HCT116 (cell line): ENCODE measurements at regions not wholly inside any gene's neighbourhood (a gene's known extent, or its start where the extent isn't known, plus 50 kb on each side); places are given as distances from the start of the nearest gene placed in this dataset.

Source experiments
- ATAC-seq: fragments of 200-7000 bp; cut with Tn5 transposase; 2 replicates; pipeline ENCODE4 v1.9.1; 2020; ENCODE audit warnings: mild to moderate bottlenecking, moderate library complexity
- BruUV-seq: library from RNA; stranded (reverse); fragments of 400-500 nt; replicated peaks from 2 replicates; lab custom pipeline; 2021; lab: Mats Ljungman, UMichigan
- CTCF ChIA-PET: fragments of 300-600 bp; sonication (Branson Sonifier 250); formaldehyde crosslinking; loops from one replicate; lab custom pipeline; 2021; ENCODE audit warnings: antibody characterized with exemption; lab: Charles Lee
- POLR2A ChIA-PET: fragments of 300-600, 350-600 bp; sonication (Branson Sonifier 250); formaldehyde crosslinking; loops from one replicate; lab custom pipeline; 2021; ENCODE audit warnings: antibody characterized with exemption; lab: Charles Lee
- RAD21 ChIA-PET, 2 experiments: fragments of 300-600 bp; sonication (Branson Sonifier 250); formaldehyde crosslinking; loops; one replicate each; lab custom pipeline; 2023; ENCODE audit warnings: low total read pairs in 2 of 2; ENCODE audit not compliant: uncharacterized antibody in 2 of 2, unreplicated experiment in 2 of 2, low non-redundant PET in 1 of 2; lab: Charles Lee
- DNase-seq: peaks from one replicate; pipeline ENCODE4 v3.0.0-alpha.2; 2010; ENCODE audit warnings: low read depth, low spot score
- H2AFZ ChIP-seq: fragments of 200-600 bp; shearing (Covaris generic), sonication (generic); 2 replicates; pipeline ENCODE4 v1.6.1; 2017; ENCODE audit warnings: low read depth, mixed run types, mixed read lengths, antibody characterized with exemption, low read length; ENCODE audit not compliant: poor library complexity, severe bottlenecking
- H3K27ac ChIP-seq: 2 replicates; pipeline ENCODE4 v1.5.1; 2012; ENCODE audit warnings: low read depth, low read length
- H3K27me3 ChIP-seq: fragments of 200-600 bp; sonication (generic); 2 replicates; pipeline ENCODE4 v1.6.1; 2016; ENCODE audit warnings: mixed run types, low read length, mixed read lengths; ENCODE audit not compliant: insufficient read depth
- H3K36me3 ChIP-seq, 2 experiments: fragments of 200-500 bp in 1 of 2; fragments of 200-600 bp in 1 of 2; sonication (Bioruptor generic) in 1 of 2; sonication (generic) in 1 of 2; 2 replicates each; pipeline versions ENCODE4 v1.5.1 to v1.6.1; 2014 to 2016; ENCODE audit warnings: low read length in 2 of 2, inconsistent platforms in 1 of 2, mixed read lengths in 1 of 2, mixed run types in 1 of 2; ENCODE audit not compliant: insufficient read depth in 2 of 2, control insufficient read depth in 1 of 2
- H3K4me1 ChIP-seq, 2 experiments: fragments of 200-600 bp in 1 of 2; sonication (generic) in 1 of 2; 2 replicates each; pipeline versions ENCODE4 v1.5.1 to v1.6.1; 2012 to 2017; ENCODE audit warnings: low read length in 2 of 2, inconsistent platforms in 1 of 2, mild to moderate bottlenecking in 1 of 2, mixed read lengths in 1 of 2, mixed run types in 1 of 2, moderate library complexity in 1 of 2; ENCODE audit not compliant: insufficient read depth in 2 of 2, control insufficient read depth in 1 of 2
- H3K4me2 ChIP-seq: fragments of 200-600 bp; sonication (generic); 2 replicates; pipeline ENCODE4 v1.6.1; 2017; ENCODE audit warnings: mixed run types, low read length, mixed read lengths
- H3K4me3 ChIP-seq, 2 experiments: fragments of 200-600 bp in 1 of 2; sonication (generic) in 1 of 2; replicated peaks in 1 of 2; 2 replicates each; pipeline ENCODE4 v1.5.1; 2011 to 2016; ENCODE audit warnings: low read length in 2 of 2, control low read depth in 1 of 2, low read depth in 1 of 2, mild to moderate bottlenecking in 1 of 2, mixed read lengths in 1 of 2, mixed run types in 1 of 2
- H3K79me2 ChIP-seq: fragments of 200-600 bp; sonication (generic); 2 replicates; pipeline ENCODE4 v1.6.1; 2017; ENCODE audit warnings: mild to moderate bottlenecking, mixed run types, low read length, moderate library complexity, mixed read lengths; ENCODE audit not compliant: insufficient read depth
- H3K9ac ChIP-seq: fragments of 200-600 bp; sonication (generic); 2 replicates; pipeline ENCODE4 v1.6.1; 2016; ENCODE audit warnings: low read length, mixed read lengths
- H3K9me2 ChIP-seq: fragments of 200-600 bp; sonication (generic), shearing (Covaris generic); 2 replicates; pipeline ENCODE4 v1.6.1; 2017; ENCODE audit warnings: mixed run types, mild to moderate bottlenecking, moderate library complexity; ENCODE audit not compliant: insufficient read depth
- H3K9me3 ChIP-seq, 2 experiments: fragments of 200-500 bp in 1 of 2; fragments of 200-600 bp in 1 of 2; sonication (Bioruptor generic) in 1 of 2; sonication (generic) in 1 of 2; 2 replicates each; pipeline ENCODE4 v1.6.1; 2014 to 2017; ENCODE audit warnings: low read length in 2 of 2, mixed read lengths in 2 of 2, inconsistent platforms in 1 of 2, low read depth in 1 of 2, mild to moderate bottlenecking in 1 of 2, mixed run types in 1 of 2, moderate library complexity in 1 of 2; ENCODE audit not compliant: control insufficient read depth in 1 of 2, insufficient read depth in 1 of 2
- H4K20me1 ChIP-seq: fragments of 200-600 bp; sonication (generic), shearing (Covaris generic); 2 replicates; pipeline ENCODE4 v1.6.1; 2017; ENCODE audit warnings: mixed run types, mild to moderate bottlenecking, moderate library complexity; ENCODE audit not compliant: insufficient read depth
- ATF3 ChIP-seq: IDR thresholded peaks from 2 replicates; pipeline ENCODE4 v1.6.1; 2012
- EZH2phosphoT487 ChIP-seq: fragments of 200-600 bp; IDR thresholded peaks from 2 replicates; pipeline ENCODE4 v1.6.1; 2018; ENCODE audit warnings: antibody characterized with exemption, borderline replicate concordance
- FOSL1 ChIP-seq: IDR thresholded peaks from 2 replicates; pipeline ENCODE4 v1.6.1; 2012; ENCODE audit warnings: low read depth
- RAD21 ChIP-seq: IDR thresholded peaks from 2 replicates; pipeline ENCODE4 v1.6.1; 2012; ENCODE audit warnings: low read depth, mild to moderate bottlenecking
- SP1 ChIP-seq: IDR thresholded peaks from 2 replicates; pipeline ENCODE4 v1.6.1; 2012; ENCODE audit warnings: low read depth
- SRF ChIP-seq: IDR thresholded peaks from 2 replicates; pipeline ENCODE4 v1.6.1; 2012; ENCODE audit warnings: low read depth
- YY1 ChIP-seq: IDR thresholded peaks from 2 replicates; pipeline ENCODE4 v1.6.1; 2011; ENCODE audit warnings: low read length, low read depth, moderate library complexity, mild to moderate bottlenecking; ENCODE audit not compliant: insufficient replicate concordance; ENCODE audit errors: extremely low read depth
- ZBTB33 ChIP-seq: IDR thresholded peaks from 2 replicates; pipeline ENCODE4 v1.6.1; 2011; ENCODE audit warnings: mild to moderate bottlenecking, low read length, moderate library complexity; ENCODE audit not compliant: insufficient replicate concordance; ENCODE audit errors: extremely low read depth
- intact Hi-C: fragments of 100-400 bp; cut with micrococcal nuclease; formaldehyde crosslinking; loops from 2 replicates; pipeline ENCODE4 v1.10.0; 2022
- TF ChIP-seq, protein P1 (sequence below): IDR thresholded peaks from 2 replicates; pipeline ENCODE4 v1.6.1; 2012

GRCh38 chr2:106004851-106005250, 189.2 kb downstream of the UXS1 start:
- POLR2A ChIA-PET = no interaction called here

More at GRCh38 chr2:106004851-106005250, 189.2 kb downstream of the UXS1 start:
- no TSS peak for BruUV-seq
- Histone ChIP-seq H3K36me3 (no peaks in the 10 kb centered on the region), H3K79me2 (no peaks in the 10 kb centered on the region), H3K9me2 (no peaks in the 10 kb centered on the region), H3K4me2 (no peak overlapping the region), H4K20me1 (no peaks in the 10 kb centered on the region), H2AFZ (no peak overlapping the region), H3K27ac (no peak overlapping the region), H3K9ac (no peak overlapping the region), H3K27me3 (no peaks in the 10 kb centered on the region), H3K4me3 (no peak overlapping the region), H3K9me3 (no peaks in the 10 kb centered on the region), H3K4me1 (no peaks in the 10 kb centered on the region)
- RAD21 ChIA-PET = no interaction called here
- CTCF ChIA-PET = no interaction called here
- intact Hi-C loops = no loop called here
- TF ChIP-seq RAD21 (no peak), ZBTB33 (no peak), SP1 (no peak), YY1 (no peak), FOSL1 (no peak), ATF3 (no peak), EZH2phosphoT487 (no peak), SRF (no peak)
- TF ChIP-seq, protein P1, sequence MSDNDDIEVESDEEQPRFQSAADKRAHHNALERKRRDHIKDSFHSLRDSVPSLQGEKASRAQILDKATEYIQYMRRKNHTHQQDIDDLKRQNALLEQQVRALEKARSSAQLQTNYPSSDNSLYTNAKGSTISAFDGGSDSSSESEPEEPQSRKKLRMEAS = no peak
- ATAC-seq (no peak), DNase-seq (no peak)
